H1 (cell line): ENCODE measurements at regions not wholly inside any gene's neighbourhood (a gene's known extent, or its start where the extent isn't known, plus 50 kb on each side); places are given as distances from the start of the nearest gene placed in this dataset.

Experiments
- CTCF ChIA-PET: fragments of 300-600 bp; sonication (Branson Sonifier 250); formaldehyde crosslinking; loops from one replicate; lab custom pipeline; 2021; ENCODE audit not compliant: partially characterized antibody; lab: Charles Lee
- POLR2A ChIA-PET: fragments of 300-600 bp; sonication (Branson Sonifier 250); formaldehyde crosslinking; loops from one replicate; lab custom pipeline; 2021; ENCODE audit warnings: inconsistent platforms; ENCODE audit not compliant: partially characterized antibody; lab: Charles Lee
- DNase-seq, 2 experiments: peaks; one replicate each; pipeline versions ENCODE4 v3.0.0 to v3.0.0-alpha.2; 2010 to 2022; ENCODE audit warnings: low spot score in 2 of 2, low read depth in 1 of 2, mixed read lengths in 1 of 2
- FAIRE-seq: peaks from 2 replicates; lab custom pipeline; 2011; peaks lifted over from hg19 to GRCh38; lab: Jason Lieb, UNC
- H2AFZ ChIP-seq: 2 replicates; pipeline ENCODE4 v1.8.1; 2012; ENCODE audit warnings: low read length, inconsistent platforms
- H2AK5ac ChIP-seq: 2 replicates; pipeline ENCODE4 v1.6.1; 2013; ENCODE audit warnings: low read depth, low read length
- H2BK120ac ChIP-seq: replicated peaks from 2 replicates; pipeline ENCODE3; 2013; ENCODE audit warnings: low read depth, low read length, inconsistent platforms
- H2BK12ac ChIP-seq: 2 replicates; pipeline ENCODE4 v1.6.1; 2013; ENCODE audit warnings: low read depth, low read length
- H2BK15ac ChIP-seq: 2 replicates; pipeline ENCODE4 v1.6.1; 2013; ENCODE audit warnings: low read length
- H2BK20ac ChIP-seq: 2 replicates; pipeline ENCODE4 v1.6.1; 2013; ENCODE audit warnings: low read length
- H2BK5ac ChIP-seq: 2 replicates; pipeline ENCODE4 v1.6.1; 2013; ENCODE audit warnings: low read depth, low read length
- H3K14ac ChIP-seq: 2 replicates; pipeline ENCODE4 v1.6.1; 2013; ENCODE audit warnings: inconsistent platforms; ENCODE audit not compliant: insufficient read length
- H3K18ac ChIP-seq: 2 replicates; pipeline ENCODE4 v1.6.1; 2013; ENCODE audit warnings: low read length; ENCODE audit errors: extremely low read depth
- H3K23ac ChIP-seq: 2 replicates; pipeline ENCODE4 v1.6.1; 2013; ENCODE audit warnings: inconsistent platforms; ENCODE audit not compliant: insufficient read length
- H3K23me2 ChIP-seq: 2 replicates; pipeline ENCODE4 v1.6.1; 2013; ENCODE audit warnings: low read depth, low read length
- H3K27ac ChIP-seq: 2 replicates; pipeline ENCODE4 v1.6.1; 2011; ENCODE audit warnings: low read depth, low read length, inconsistent platforms
- H3K27me3 ChIP-seq, 4 experiments: replicated peaks in 1 of 4; 1 replicate in 1 of 4; 2 replicates in 3 of 4; pipeline versions ENCODE4 v1.6.1 to v1.8.1; 2011 to 2013; ENCODE audit warnings: low read length in 3 of 4, mild to moderate bottlenecking in 3 of 4, inconsistent platforms in 2 of 4, mixed read lengths in 2 of 4, moderate library complexity in 1 of 4; ENCODE audit not compliant: control insufficient read depth in 3 of 4, insufficient read depth in 3 of 4; ENCODE audit errors: extremely low read depth in 1 of 4
- H3K36me3 ChIP-seq, 4 experiments: 2 replicates each; pipeline versions ENCODE4 v1.6.1 to v1.8.1; 2011 to 2013; ENCODE audit warnings: mild to moderate bottlenecking in 4 of 4, low read length in 3 of 4, moderate library complexity in 2 of 4, control low read depth in 1 of 4, inconsistent platforms in 1 of 4; ENCODE audit not compliant: insufficient read depth in 4 of 4, control insufficient read depth in 2 of 4
- H3K4ac ChIP-seq: replicated peaks from 2 replicates; pipeline ENCODE3; 2013; ENCODE audit warnings: low read length, low read depth, mixed read lengths, inconsistent platforms; ENCODE audit not compliant: insufficient read length
- H3K4me1 ChIP-seq, 4 experiments: replicated peaks in 1 of 4; 1 replicate in 1 of 4; 2 replicates in 3 of 4; pipeline versions ENCODE4 v1.6.1 to v1.8.1; 2011 to 2013; ENCODE audit warnings: low read length in 3 of 4, inconsistent platforms in 2 of 4, mixed read lengths in 1 of 4; ENCODE audit not compliant: insufficient read depth in 4 of 4, control insufficient read depth in 3 of 4
- H3K4me2 ChIP-seq, 2 experiments: 2 replicates each; pipeline versions ENCODE4 v1.6.1 to v1.8.1; 2011 to 2013; ENCODE audit warnings: low read depth in 2 of 2, low read length in 2 of 2, control low read depth in 1 of 2, inconsistent platforms in 1 of 2, mild to moderate bottlenecking in 1 of 2; ENCODE audit not compliant: insufficient read depth in 1 of 2
- H3K4me3 ChIP-seq, 4 experiments: fragments of 200-600, 300-600 bp in 1 of 4; sonication (generic), shearing (Covaris generic), sonication (Bioruptor Twin) in 1 of 4; 2 replicates each; pipeline versions ENCODE4 v1.5.1 to v1.8.1; 2011 to 2016; ENCODE audit warnings: low read length in 4 of 4, low read depth in 3 of 4, control low read depth in 2 of 4, inconsistent platforms in 2 of 4, mild to moderate bottlenecking in 2 of 4, mixed read lengths in 1 of 4, moderate library complexity in 1 of 4; ENCODE audit not compliant: insufficient read depth in 2 of 4; ENCODE audit errors: extremely low read depth in 1 of 4
- H3K56ac ChIP-seq: replicated peaks from 2 replicates; pipeline ENCODE3; 2013; ENCODE audit warnings: low read depth, mild to moderate bottlenecking, mixed read lengths, low read length, inconsistent platforms; ENCODE audit not compliant: insufficient read length
- H3K79me1 ChIP-seq: 2 replicates; pipeline ENCODE4 v1.6.1; 2013; ENCODE audit warnings: low read depth, low read length, control low read depth
- H3K79me2 ChIP-seq, 2 experiments: 2 replicates each; pipeline versions ENCODE4 v1.6.1 to v1.8.1; 2012 to 2013; ENCODE audit warnings: low read length in 2 of 2, mild to moderate bottlenecking in 2 of 2, inconsistent platforms in 1 of 2; ENCODE audit not compliant: insufficient read depth in 2 of 2, control insufficient read depth in 1 of 2
- H3K9ac ChIP-seq, 4 experiments: replicated peaks in 1 of 4; 1 replicate in 1 of 4; 2 replicates in 3 of 4; pipeline versions ENCODE4 v1.6.1 to v1.8.1; 2011 to 2013; ENCODE audit warnings: low read depth in 3 of 4, low read length in 3 of 4, control low read depth in 2 of 4, mild to moderate bottlenecking in 2 of 4, moderate library complexity in 2 of 4, inconsistent platforms in 1 of 4; ENCODE audit errors: extremely low read depth in 1 of 4
- H3K9me3 ChIP-seq, 2 experiments: 2 replicates each; pipeline versions ENCODE4 v1.6.1 to v1.8.1; 2012 to 2013; ENCODE audit warnings: mild to moderate bottlenecking in 2 of 2, moderate library complexity in 2 of 2, control low read depth in 1 of 2, inconsistent platforms in 1 of 2, low read depth in 1 of 2, low read length in 1 of 2, mixed read lengths in 1 of 2; ENCODE audit not compliant: insufficient read depth in 2 of 2
- H4K20me1 ChIP-seq, 2 experiments: replicated peaks in 1 of 2; 2 replicates each; pipeline versions ENCODE3 to v1.8.1; 2011 to 2013; ENCODE audit warnings: inconsistent platforms in 2 of 2, low read length in 2 of 2, mild to moderate bottlenecking in 1 of 2; ENCODE audit not compliant: insufficient read depth in 2 of 2, control insufficient read depth in 1 of 2
- H4K5ac ChIP-seq: 2 replicates; pipeline ENCODE4 v1.6.1; 2013; ENCODE audit warnings: low read length, low read depth, mixed read lengths, inconsistent platforms; ENCODE audit not compliant: insufficient read length
- H4K8ac ChIP-seq: 2 replicates; pipeline ENCODE4 v1.8.0; 2013; ENCODE audit warnings: mild to moderate bottlenecking, moderate library complexity, low read length, inconsistent platforms; ENCODE audit not compliant: insufficient read depth; ENCODE audit errors: extremely low read depth
- H4K91ac ChIP-seq: replicated peaks from 2 replicates; pipeline ENCODE3; 2013; ENCODE audit warnings: low read length, mixed read lengths, inconsistent platforms; ENCODE audit not compliant: insufficient read length
- MAFK ChIP-seq: IDR thresholded peaks from 2 replicates; pipeline ENCODE4 v1.6.1; 2012; ENCODE audit warnings: low read depth, mild to moderate bottlenecking, improper control_type of control experiment, low read length
- POU5F1 ChIP-seq: IDR thresholded peaks from 2 replicates; pipeline ENCODE4 v1.6.1; 2011; ENCODE audit warnings: low read depth, mild to moderate bottlenecking, low read length, moderate library complexity
- RAD21 ChIP-seq, 2 experiments: IDR thresholded peaks in 1 of 2; conservative IDR thresholded peaks in 1 of 2; 2 replicates each; pipeline ENCODE4 v1.6.1; 2011; ENCODE audit warnings: low read depth in 2 of 2, low read length in 2 of 2, improper control_type of control experiment in 1 of 2, inconsistent platforms in 1 of 2, mild to moderate bottlenecking in 1 of 2, moderate library complexity in 1 of 2
- RFX5 ChIP-seq: IDR thresholded peaks from 2 replicates; pipeline ENCODE4 v1.6.1; 2011; ENCODE audit warnings: low read depth, low read length, improper control_type of control experiment, borderline replicate concordance
- WGBS, 2 experiments: shearing (Covaris generic) in 1 of 2; methylation state at CpG; one replicate each; pipeline versions ENCODE4 v1.1.6 to v1.1.7; 2013 to 2015; ENCODE audit warnings: low lambda C conversion rate in 2 of 2, mixed read lengths in 2 of 2, inconsistent platforms in 1 of 2, low coverage in 1 of 2, missing lambda C conversion rate in 1 of 2; ENCODE audit not compliant: insufficient replicate concordance in 2 of 2, insufficient coverage in 1 of 2, insufficient read length in 1 of 2; ENCODE audit errors: extremely low coverage in 1 of 2, missing lambda C conversion rate in 1 of 2; 5-methylcytosine and 5-hydroxymethylcytosine counted together
- TF ChIP-seq, protein P1 (sequence below), 3 experiments: IDR thresholded peaks; 1 replicate in 2 of 3; 2 replicates in 1 of 3; pipeline versions ENCODE4 v1.5.1 to v1.6.1; 2011; ENCODE audit warnings: low read length in 3 of 3, mild to moderate bottlenecking in 3 of 3, inconsistent platforms in 2 of 3, low read depth in 1 of 3, moderate library complexity in 1 of 3; ENCODE audit not compliant: insufficient read depth in 1 of 3; ENCODE audit errors: control extremely low read depth in 1 of 3

DNA sequence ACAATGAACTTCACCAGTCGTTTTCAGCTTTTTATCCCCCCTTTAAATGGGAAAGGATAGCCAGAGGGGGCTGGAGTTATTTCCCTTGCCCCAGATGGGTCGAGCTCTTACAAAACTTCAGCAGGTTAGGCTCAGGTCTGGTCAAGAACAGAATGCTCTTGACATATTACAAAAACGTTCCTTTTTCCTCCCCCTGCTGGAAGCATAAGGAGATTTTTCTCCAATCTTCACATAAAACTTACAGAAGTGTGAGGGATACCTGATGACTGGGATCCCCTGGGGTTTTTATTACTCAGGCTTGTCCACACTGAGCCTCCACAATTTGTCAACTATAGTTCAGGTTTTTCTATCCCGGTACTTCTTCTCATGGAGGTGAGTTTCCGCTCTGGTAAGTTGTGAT lies 60.8 kb downstream of the CSF2 start:
- no peak overlapping the region for H3K14ac ChIP-seq
- H3K27me3 ChIP-seq = no peaks in the 10 kb centered on the region
- TF ChIP-seq RAD21 (IDR thresholded peaks at IDR 0.05 in 1 of 2, conservative IDR thresholded peaks at IDR 0.05 in 1 of 2; ENCODE audit: low read depth in 2 of 2, low read length in 2 of 2) = peak; percentile 3 to 10; a peak in 1 of 4 replicates
- no peak for TF ChIP-seq RFX5
- TF ChIP-seq POU5F1 = no peak
- TF ChIP-seq MAFK = no peak
- TF ChIP-seq, protein P1, sequence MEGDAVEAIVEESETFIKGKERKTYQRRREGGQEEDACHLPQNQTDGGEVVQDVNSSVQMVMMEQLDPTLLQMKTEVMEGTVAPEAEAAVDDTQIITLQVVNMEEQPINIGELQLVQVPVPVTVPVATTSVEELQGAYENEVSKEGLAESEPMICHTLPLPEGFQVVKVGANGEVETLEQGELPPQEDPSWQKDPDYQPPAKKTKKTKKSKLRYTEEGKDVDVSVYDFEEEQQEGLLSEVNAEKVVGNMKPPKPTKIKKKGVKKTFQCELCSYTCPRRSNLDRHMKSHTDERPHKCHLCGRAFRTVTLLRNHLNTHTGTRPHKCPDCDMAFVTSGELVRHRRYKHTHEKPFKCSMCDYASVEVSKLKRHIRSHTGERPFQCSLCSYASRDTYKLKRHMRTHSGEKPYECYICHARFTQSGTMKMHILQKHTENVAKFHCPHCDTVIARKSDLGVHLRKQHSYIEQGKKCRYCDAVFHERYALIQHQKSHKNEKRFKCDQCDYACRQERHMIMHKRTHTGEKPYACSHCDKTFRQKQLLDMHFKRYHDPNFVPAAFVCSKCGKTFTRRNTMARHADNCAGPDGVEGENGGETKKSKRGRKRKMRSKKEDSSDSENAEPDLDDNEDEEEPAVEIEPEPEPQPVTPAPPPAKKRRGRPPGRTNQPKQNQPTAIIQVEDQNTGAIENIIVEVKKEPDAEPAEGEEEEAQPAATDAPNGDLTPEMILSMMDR (IDR thresholded peaks at IDR 0.05; ENCODE audit: control extremely low read depth in 1 of 3, insufficient read depth in 1 of 3, low read depth in 1 of 3, low read length in 3 of 3) = peak in 1 of 3 experiments; percentile 8; a peak in 1 of 4 replicates
- H3K27ac ChIP-seq = no peak overlapping the region
- H2AFZ ChIP-seq = no peak overlapping the region
- no peak overlapping the region for H2BK20ac ChIP-seq
- H3K4me3 ChIP-seq = no peak overlapping the region
- H3K56ac ChIP-seq = no peak overlapping the region
- H3K4ac ChIP-seq = no peak overlapping the region
- H3K79me1 ChIP-seq = no peaks in the 10 kb centered on the region
- H2BK12ac ChIP-seq = no peak overlapping the region
- H3K23me2 ChIP-seq = no peaks in the 10 kb centered on the region
- no peaks in the 10 kb centered on the region for H4K20me1 ChIP-seq
- no peaks in the 10 kb centered on the region for H3K4me1 ChIP-seq
- H3K23ac ChIP-seq = no peak overlapping the region
- no peak overlapping the region for H4K8ac ChIP-seq
- H4K5ac ChIP-seq = no peak overlapping the region
- FAIRE-seq = no peak
- H2BK120ac ChIP-seq = no peak overlapping the region
- no peak overlapping the region for H4K91ac ChIP-seq
- ChIA-PET CTCF (interaction anchor here (0.6 to 1.6 kb wide), 2 partner anchors 69 to 224 kb away, joined by 3 to 8 read pairs; no protein-coding TSS in a partner anchor), POLR2A (no interaction called here)
- no peak overlapping the region for H2AK5ac ChIP-seq
- 71% methylated on average over 5 of the region's 5 CpGs; no CpG with 5 or more reads in 1 of the 2 experiments for WGBS, 2 experiments
- no peak for DNase-seq
- no peaks in the 10 kb centered on the region for H3K79me2 ChIP-seq
- H2BK15ac ChIP-seq = no peak overlapping the region
- no peak overlapping the region for H2BK5ac ChIP-seq
- H3K18ac ChIP-seq = no peak overlapping the region
- no peak overlapping the region for H3K4me2 ChIP-seq
- no peak overlapping the region for H3K9ac ChIP-seq
- peaks cover 3 to 10% of the 10 kb centered on the region in 2 experiments; a peak in 3 of 4 replicates for H3K9me3 ChIP-seq
- H3K36me3 ChIP-seq = no peaks in the 10 kb centered on the region
